Hepatocyte (in vitro differentiated cells): ENCODE measurements at regions not wholly inside any gene's neighbourhood (a gene's known extent, or its start where the extent isn't known, plus 50 kb on each side); places are given as distances from the start of the nearest gene placed in this dataset.

ENCODE experiments used
- CTCF ChIP-seq: fragments of 200-600 bp; sonication (generic); IDR thresholded peaks from 2 replicates; pipeline ENCODE4 v1.5.1; 2016; ENCODE audit warnings: antibody characterized with exemption, mild to moderate bottlenecking; ENCODE audit not compliant: poor library complexity
- EZH2 ChIP-seq: fragments of 200-600 bp; sonication (generic); IDR thresholded peaks from 2 replicates; pipeline ENCODE4 v1.6.1; 2016; ENCODE audit warnings: antibody characterized with exemption, mild to moderate bottlenecking, borderline replicate concordance
- EZH2phosphoT487 ChIP-seq: fragments of 200-600 bp; sonication (generic); IDR thresholded peaks from one replicate; pipeline ENCODE4 v1.6.1; 2018; ENCODE audit warnings: antibody characterized with exemption, mild to moderate bottlenecking, low read depth, moderate library complexity; ENCODE audit not compliant: unreplicated experiment, severe bottlenecking

GRCh38 chr12:79987731-79988130 lies 52.8 kb upstream of the PPP1R12A start:
- no peak for TF ChIP-seq CTCF
- TF ChIP-seq EZH2, result no peak
- no peak for TF ChIP-seq EZH2phosphoT487
